Thyroid gland (tissue), 4 donors: ENCODE measurements at regions not wholly inside any gene's neighbourhood (a gene's known extent, or its start where the extent isn't known, plus 50 kb on each side); places are given as distances from the start of the nearest gene placed in this dataset.
"Not testable (repeated sequence)": the region's sequence is repeated elsewhere in the genome, so short reads cannot be mapped to it uniquely, and the experiment has no call there.

Experiments used
- CTCF ChIP-seq, 6 experiments: fragments of 200-600 bp in 3 of 6; fragments of 450-650 bp in 3 of 6; sonication (generic) in 3 of 6; IDR thresholded peaks; one replicate each; pipeline ENCODE4 v1.5.1; 2016 to 2019; ENCODE audit warnings: antibody characterized with exemption in 6 of 6, mild to moderate bottlenecking in 2 of 6, inconsistent platforms in 1 of 6, moderate library complexity in 1 of 6
- POLR2A ChIP-seq, 2 donors: fragments of 450-650 bp; IDR thresholded peaks; one replicate each; pipeline ENCODE4 v1.6.1; 2017; ENCODE audit warnings: antibody characterized with exemption in 2 of 2, mild to moderate bottlenecking in 2 of 2, moderate library complexity in 1 of 2

DNA sequence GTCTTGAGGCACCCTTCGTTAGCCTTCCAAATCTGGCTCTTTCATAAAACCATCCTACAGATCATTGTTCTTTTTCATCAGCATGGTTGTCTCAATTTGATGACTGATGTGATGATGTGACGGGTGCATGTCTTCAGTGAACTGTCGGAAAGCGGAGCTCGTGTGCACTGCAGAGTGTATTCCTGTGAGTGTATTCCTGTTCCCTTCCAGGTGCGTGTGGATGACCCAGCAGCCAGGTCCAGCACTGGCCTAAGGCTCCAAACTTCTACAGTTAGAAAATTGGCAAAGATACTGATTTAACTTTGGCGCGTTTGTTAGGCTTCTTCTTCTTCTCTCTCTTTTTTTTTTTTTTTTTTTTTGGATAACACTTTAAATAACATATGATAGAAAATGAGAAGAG is 314.8 kb upstream of the SPATA31A3 start:
- TF ChIP-seq CTCF, POLR2A (IDR thresholded peaks at IDR 0.05): not testable (repeated sequence)
